ENCODE measurements at regions not wholly inside any gene's neighbourhood (a gene's known extent, or its start where the extent isn't known, plus 50 kb on each side); places are given as distances from the start of the nearest gene placed in this dataset.
"Not testable (repeated sequence)": the region's sequence is repeated elsewhere in the genome, so short reads cannot be mapped to it uniquely, and the experiment has no call there.

DNA sequence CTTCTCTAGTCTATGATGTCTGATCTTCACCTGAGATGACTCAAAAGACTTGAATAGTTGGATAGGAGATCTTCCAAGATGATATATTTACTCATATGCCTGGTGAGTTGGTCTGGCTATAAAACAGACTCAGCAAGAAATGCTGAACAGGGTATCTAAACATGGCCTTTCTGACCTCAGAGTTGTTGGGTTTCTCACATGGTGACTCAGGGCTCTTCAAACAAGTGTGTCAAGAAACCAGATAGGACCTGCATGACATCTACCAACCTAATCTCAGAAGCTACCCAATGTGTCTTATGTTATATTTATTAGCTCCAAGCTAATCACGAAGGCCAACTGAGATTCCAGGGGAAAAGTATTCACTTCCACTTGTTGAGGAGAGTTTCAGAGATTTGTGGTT, 1477.3 kb downstream of the CDH8 start:
- no peak for DNase-seq (ENCODE audit: low read depth)

DNA sequence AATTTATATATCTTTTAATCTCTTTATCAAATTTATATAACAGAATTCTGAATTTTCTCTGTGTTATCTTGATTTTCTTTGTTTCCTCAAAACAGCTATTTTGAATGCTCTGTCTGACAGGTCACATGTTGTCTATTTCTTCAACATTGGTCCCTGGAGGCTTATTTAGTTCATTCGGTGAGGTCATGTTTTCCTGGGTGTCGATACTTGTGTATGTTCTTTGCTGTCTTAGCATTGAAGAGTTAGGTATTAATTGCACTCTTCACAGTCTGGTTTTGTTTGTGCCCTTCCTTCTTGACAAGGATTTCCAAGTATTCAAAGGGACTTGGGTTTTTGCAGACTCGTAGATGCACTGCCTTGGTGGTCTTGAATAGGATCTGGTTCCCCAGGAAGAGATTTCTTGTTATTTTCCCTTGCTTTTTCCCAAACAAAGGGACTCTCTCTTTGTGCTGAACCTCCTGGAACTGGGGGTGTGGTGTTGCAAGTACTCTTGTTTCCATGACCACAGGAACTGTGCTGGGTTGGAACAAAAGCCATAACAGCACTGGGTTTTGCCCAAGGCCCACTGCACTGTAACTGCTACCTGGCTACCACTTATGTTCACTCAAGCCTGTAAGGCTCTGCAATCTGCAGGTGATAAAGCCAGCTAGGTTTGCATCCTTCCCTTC, 1483.0 kb downstream of the CDH8 start:
- no peak for DNase-seq (ENCODE audit: low read depth)

DNA sequence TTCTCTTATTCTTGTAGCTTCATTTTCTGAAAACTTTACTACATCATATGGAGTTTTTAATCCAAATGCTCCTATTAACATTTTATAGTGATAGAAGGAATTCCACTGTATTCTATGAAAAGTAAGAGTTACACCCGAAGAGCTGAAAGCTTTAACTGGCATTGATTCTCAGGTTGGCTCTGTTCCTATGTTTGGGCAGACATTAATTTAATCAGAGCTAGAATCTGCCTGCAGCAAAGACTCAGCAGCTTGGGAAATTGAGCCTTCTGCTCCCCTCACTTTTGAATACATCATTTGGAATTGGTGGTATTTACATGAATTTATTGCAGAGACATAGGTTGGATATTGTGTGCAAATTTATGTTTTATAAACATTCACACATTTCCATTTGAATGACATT, 1494.7 kb downstream of the CDH8 start:
- DNase-seq (ENCODE audit: low read depth) = no peak

DNA sequence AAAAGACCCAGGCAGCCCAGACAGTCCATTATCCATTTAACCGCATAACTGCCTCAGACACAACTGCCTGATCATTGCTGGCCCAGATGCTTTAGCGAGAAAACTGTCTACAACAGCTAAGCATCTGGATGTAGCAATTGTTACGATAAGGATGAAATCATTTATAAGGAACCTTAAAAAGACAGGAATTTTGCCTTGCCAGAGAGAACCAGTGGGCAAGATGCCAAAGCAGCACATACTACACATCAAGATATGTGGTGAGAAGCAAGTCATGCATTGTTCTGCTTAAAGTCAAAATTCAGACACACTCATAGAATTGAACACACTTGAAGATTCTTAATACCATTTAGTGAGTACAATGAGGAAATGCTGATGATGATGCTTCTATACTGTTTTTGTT, 1525.3 kb downstream of the CDH8 start:
- DNase-seq (ENCODE audit: low read depth) = no peak

DNA sequence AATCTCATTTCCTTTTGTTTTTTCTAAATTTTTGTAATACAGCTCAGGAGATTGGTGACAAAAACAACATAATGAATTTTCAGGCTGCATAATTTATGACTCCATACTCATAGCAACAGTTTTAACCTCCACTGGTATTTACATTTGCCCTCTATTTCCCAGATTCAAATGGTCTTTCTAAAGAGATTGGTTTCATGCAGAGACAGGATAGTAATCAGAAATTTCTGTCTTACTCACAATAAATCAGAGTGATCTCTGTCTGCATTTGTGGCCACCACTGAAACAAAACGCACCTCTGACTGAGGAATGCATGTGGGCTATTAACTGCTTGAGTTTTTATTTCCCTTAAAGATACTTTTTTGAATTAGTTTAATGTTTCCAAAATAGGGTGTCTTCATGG, 1526.0 kb downstream of the CDH8 start:
- DNase-seq (ENCODE audit: low read depth) = no peak

DNA sequence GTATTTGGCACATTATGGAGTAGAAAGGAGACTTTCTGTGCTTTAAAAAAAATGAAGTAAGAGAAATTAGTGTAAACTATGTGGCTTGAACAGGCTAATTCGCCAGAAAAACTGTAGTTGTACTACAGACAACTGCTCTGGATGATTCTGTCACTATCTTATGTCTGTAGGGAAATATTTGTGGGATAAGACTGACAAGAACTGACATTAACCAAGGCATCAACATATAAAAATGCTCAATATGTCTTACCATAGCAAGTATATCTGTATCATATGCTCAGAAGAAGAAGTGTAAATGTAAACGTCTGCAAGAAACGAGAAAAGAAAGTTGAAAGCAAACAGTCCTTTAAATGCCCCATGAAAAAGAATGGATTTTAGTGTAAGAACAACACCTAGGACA, 1545.0 kb downstream of the CDH8 start:
- no peak for DNase-seq (ENCODE audit: low read depth)

DNA sequence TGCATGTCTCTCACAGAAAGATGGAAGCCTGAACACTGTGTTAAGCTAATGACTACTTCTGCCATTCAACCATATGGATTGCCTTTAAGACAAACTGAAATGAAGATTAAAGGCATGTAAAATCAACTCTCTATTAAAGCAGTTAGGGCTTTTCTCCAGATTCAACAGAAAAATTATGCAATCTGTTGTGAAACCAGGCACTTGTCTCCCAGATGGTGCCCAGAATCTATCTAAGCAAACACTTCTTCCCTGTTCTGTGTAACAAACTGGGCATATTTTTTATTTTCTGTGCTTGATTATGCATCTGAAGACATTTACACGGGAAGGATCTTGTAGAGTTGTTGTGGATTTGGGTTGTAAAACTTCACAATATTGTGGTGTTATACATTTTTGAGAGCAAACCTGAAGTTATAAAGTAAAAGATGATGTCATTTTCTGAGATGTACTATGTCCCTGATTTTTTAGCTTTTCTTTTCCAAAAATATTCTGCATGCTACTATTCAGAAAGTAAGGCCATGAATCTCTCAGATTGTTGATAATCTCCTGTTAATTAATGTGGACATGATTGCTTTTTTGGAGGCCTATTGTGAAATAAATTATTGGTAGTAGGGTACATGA, 1550.3 kb downstream of the CDH8 start:
- DNase-seq (ENCODE audit: low read depth) = no peak

DNA sequence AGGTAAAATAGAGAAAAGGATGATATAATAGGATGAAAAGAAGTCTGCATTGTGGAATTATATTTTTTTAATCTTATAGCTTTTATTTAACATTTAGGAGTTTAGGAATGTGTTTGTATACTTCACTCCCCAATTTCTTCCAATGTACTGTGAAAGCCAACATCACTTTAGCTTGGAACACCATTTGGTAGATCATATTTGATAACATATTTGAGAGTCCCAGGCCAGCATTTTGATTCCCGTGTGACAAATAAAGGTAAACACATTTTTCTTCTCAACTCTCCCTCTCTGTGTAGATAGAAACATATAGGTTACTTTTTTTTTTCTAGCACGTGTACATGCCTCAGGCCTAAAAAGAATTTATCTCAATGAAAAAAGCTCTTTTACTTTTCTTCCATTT, 1551.3 kb downstream of the CDH8 start:
- no peak for DNase-seq (ENCODE audit: low read depth)

DNA sequence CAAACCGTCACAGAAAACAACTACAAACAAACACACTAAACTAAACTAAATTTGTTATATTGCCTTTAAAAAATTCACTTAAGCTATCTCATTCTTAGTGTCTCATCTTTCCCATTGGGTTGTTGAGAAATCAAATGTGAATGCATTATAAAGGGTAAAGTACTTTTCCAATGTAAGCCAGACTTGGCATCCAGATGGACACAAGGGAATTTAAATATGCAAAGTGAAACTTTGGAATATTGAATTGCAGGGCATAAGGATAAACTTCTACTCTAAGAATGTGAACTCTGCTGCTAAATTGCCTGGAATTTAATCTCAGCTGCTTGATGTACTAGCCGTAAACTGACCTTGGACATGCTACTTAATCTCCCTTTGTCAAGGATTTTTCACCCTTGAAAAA, 1554.6 kb downstream of the CDH8 start:
- DNase-seq (ENCODE audit: low read depth) = no peak

DNA sequence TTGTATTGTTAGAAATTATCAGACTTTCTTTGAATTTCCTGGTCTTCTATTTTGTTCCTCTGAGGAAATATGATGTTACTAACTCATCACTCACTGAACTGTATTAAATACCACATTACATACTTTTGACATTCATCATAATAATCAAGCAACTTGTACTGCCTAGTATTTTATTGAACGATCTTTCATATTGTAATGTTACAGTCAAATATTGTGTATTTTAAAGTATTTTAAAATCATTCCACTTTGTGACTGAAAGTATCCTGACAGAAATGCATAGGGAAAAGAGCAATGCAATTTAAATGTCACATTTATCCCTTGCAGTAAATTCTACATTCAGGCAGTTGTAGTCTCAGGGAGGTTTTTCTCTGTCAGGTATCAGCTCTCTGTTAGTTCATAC, 1557.4 kb downstream of the CDH8 start:
- no peak for DNase-seq (ENCODE audit: low read depth)

DNA sequence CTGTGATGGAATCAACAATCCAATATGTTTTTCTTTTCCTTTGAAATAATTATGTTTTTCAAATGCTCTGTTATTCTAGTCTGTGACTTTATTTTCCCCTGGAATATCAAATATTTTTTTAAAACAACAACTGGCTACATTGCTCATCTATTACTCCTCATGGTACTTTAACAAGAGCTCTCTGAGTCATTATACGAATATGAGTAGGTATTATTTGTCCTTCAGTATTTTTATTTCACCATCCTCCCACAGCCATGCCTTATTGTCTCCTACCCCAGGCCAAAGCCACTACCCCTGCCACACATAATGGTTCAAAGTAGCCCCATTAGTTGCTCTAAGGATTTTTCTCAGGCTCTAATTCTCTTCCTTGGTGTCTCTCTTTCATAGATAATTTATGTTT, 1572.3 kb downstream of the CDH8 start:
- DNase-seq (ENCODE audit: low read depth) = peak; percentile 0

DNA sequence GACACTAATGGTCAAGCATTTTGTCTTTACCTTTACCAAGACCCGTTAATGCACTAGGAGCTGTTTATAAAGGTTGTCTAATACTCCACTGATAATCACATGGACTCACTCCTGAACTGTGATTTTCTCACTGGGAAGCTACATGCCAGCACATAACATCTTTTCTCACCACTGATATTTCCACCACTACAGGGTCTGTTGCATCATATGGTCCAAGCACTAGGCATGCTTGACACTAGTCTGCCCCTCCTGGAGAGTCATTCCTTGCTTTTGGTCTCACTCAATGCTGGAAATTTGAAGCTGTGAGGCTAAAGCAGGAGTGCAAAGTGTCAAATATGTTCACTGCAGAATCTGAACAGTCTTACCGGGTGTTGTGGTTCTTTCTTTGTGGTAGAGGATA, 1576.8 kb downstream of the CDH8 start:
- no peak for DNase-seq (ENCODE audit: low read depth)

DNA sequence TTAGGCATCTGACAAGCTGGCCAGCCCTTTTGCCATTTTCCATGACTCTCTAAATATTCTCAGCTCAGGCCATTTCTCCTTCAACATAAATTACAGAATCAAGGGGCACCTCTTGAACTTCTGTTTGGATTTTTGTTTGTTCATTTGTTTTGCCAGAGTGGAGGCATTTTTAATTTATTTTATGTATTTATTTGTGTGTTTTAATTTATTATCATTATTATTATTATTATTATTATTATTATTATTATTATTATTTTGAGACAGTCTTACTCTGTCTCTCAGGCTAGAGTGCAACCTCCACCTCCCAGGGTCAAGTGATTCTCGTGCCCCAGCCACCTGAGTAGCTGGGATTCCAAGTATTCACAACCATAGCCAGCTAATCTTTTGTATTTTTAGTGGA, 1578.0 kb downstream of the CDH8 start:
- DNase-seq (ENCODE audit: low read depth) = no peak

DNA sequence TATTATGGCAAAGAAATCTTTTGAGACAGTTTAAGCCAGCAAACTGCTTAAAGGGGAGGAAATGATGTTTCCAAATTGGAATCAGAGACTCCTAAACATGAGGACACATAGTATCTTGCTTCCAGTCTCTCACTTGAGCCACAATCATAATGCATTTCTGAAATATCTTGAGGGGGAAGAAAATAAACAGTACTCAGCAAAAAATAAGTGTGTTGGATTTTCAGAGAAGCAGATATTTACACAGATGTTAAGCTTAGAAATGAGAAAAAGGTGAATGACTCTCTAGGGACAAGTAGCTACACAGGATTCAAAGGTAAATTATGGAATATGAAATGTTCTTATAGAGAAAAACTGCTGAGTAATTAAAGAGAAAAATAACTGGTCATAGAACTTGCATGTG, 1583.6 kb downstream of the CDH8 start:
- DNase-seq (ENCODE audit: low read depth) = no peak

DNA sequence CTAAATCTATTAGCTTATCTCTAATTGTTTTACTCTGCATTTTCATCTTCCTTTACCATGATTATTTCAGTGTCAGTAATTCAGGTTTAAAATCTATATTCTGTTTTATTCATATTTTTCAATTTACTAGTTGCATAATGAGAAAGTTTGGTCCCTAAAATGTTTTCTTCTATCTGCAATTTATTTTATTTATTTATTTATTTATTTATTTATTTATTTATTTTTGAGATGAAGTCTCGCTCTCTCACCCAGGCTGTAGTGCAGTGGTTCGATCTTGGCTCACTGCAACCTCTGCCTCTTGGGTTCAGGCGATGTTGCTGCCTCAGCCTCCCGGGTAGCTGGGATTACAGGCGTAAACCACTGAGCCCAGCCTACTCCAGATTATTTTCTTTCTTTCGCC, 1597.3 kb downstream of the CDH8 start:
- no peak for DNase-seq (ENCODE audit: low read depth)

DNA sequence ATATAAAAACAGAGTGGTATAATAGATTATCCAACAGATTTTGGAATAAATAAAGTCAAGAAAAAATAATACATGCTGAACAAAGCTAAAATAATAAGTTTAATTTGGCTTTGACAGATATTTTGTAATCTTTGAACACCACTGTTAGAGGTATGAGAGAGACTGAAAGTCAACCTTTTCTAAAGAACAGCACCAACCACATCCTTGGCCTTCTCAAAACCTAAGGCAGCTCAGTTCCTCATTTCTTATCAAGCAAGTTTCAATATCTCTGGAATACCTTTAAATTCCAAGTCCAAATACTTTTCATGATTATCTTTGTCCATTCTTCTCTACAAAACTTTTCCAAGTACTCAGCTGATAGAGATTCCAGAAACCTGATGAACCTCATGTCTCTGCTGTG, 1603.8 kb downstream of the CDH8 start:
- no peak for DNase-seq (ENCODE audit: low read depth)

DNA sequence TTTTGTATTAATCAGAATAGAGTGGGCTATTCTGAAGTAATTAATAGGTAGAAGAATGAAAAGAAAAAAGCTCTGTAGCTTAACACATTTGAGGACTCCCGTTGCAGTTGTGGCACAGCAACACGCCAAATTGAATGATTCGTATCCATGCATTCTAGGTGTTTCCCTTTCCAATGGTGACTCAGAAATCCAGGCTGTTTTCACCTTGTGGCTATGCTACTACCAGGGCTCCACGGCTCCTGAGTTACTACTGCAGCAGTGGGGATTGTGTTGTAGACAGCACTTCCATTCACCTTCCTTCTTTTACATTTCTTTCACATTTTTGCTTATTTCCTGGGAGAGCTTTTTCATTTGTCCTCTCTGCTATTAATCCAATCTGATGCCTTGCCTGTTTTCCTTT, 1616.4 kb downstream of the CDH8 start:
- no peak for DNase-seq (ENCODE audit: low read depth)

DNA sequence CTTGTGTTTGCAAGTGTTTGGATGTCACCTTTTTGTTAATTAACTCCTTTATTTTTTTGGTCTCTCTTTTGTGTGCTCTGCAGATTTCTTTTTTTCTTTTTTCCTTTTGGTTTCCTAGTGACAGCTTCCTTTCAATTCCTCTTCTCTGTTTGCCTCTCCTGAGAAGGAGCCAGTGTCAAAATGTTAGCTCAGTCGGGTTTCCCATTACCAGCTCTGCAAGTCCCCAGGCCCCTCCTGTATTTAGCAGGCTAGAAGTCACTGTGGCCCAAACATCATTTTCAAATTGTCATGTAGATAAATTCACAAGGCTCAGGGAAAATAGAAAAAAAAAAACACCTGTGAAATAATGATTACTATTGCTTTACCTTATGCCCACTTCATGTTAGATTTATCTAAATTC, 1621.6 kb downstream of the CDH8 start:
- no peak for DNase-seq (ENCODE audit: low read depth)

DNA sequence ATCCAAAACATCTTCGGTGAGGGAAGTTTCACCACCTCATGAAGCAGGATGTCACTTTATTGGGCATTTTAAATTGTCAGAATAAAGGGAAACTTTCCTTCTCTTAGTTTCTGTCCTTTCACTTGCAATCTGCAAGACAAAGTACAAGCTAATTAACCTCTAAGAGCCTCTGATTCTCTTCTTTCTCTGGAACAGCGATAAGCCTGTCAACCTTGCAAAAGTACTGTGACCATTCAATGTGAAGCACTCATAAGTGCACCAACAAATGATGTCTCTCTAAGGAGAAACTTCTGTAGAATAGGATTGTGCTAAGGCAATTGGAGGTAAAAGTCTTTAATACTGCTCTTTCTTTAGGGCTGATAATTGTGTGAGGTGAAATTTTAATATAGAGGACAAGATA, 1622.3 kb downstream of the CDH8 start:
- DNase-seq (ENCODE audit: low read depth) = no peak

DNA sequence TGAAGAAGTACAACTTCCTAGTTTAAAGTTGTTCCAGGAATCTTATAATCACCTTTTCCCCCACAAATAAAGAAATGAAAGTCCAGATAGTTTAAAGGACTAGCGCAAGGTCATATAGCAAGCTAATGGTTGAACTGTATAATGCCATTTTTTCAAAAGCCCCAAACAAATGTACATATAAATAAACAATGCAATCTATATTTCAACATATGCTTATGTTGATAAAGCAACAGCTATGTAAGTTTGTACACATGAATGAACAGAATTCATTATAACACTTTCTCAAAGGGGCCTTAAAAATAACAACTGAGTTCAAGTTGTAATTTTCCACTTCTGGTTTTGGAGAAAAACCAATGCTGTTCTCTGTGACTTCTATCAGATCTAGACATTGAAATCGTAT, 1628.6 kb downstream of the CDH8 start:
- no peak for DNase-seq (ENCODE audit: low read depth)

DNA sequence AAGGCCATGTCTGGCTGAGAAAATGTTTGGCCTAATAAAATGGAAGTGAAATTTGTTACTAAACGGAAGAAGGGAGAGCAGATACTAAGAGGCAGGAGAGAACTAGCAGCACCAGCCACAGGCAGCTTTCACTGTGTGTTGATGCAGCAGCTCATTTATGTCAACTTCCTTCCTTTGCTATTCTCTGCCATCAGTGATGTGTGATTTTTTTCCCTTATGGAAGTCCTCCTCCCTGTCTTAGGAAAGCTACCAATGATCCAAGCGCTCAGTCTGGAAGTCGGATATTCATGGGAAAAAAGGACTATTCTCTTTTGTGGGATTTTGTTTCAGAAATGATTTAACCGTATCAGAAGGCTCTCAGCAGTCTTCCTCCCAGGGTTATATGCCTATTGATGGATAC, 1629.2 kb downstream of the CDH8 start:
- no peak for DNase-seq (ENCODE audit: low read depth)

DNA sequence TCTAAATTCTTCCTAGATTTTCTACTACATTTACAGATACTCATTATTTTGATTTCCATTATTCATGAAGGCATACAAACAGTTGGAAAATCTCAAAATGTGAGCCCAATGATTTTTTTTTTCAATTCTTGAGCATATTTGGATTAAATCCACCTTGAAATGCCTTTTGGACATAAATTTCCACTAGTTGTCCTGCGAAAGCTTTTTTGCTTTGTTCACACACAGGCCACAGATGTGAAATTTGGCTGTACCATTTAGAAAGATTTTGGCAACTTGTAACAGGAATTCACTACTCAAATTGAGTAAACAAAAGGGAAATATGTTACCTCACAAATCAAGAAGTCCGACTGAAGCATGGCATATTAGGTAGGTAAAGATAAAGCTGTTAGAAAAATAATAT, 1631.0 kb downstream of the CDH8 start:
- DNase-seq (ENCODE audit: low read depth) = no peak

DNA sequence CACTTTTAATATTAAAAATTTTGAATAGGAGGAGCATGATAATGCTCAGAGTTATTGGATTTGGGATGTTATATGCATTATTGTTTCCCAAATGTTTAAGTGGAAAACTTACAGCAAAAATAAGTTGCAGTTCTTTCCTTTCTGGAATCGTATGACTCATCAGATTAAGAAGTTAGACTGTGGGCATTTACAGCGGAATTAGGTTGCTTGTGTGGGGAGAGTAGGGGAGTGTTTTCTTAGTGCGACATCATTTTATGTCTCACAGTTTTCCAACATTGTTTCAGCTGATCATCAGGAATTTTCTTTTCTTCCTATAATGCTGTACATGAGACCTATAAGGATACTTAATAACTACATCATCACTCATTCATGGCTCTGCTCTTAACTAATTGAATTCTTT, 1631.8 kb downstream of the CDH8 start:
- DNase-seq (ENCODE audit: low read depth) = peak; percentile 0

DNA sequence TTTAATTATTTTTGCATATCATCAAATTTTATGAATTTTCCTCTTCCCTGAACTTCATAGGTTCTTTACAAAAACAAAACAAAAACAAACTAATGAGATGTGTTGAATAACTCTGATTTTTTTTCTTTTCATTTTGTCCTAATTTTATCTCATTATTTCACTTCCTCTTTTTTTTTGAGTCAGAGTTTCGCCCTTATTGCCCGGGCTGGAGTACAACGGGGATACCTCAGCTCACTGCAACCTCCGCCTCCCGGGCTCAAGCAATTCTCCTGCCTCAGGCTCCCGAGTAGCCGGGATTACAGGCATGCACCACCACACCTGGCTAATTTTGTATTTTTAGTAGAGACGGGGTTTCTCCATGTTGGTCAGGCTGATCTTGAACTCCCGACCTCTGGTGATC, 1633.3 kb downstream of the CDH8 start:
- DNase-seq (ENCODE audit: low read depth) = not testable (repeated sequence)

Measured in iris pigment epithelial cell (primary cell).